ENCODE measurements at regions not wholly inside any gene's neighbourhood (a gene's known extent, or its start where the extent isn't known, plus 50 kb on each side); places are given as distances from the start of the nearest gene placed in this dataset.
"Not testable (repeated sequence)": the region's sequence is repeated elsewhere in the genome, so short reads cannot be mapped to it uniquely, and the experiment has no call there.

DNA sequence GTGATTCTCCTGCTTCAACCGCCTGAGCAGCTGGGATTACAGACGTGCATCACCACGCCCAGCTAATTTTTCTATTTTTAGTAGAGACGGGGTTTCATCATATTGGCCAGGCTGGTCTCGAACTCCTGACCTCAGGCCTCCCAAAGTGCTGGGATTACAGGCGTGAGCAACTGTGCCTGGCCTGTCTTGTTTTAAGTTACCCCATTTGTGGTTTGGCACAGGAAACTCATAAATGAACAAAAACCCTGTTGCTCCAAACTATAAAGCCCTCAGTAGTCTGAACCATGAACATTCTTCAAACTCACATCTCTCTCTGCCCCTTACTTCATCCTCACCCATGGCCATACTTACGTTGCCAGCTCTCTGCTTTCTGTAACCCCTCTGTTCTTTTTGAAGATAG lies 61.7 kb downstream of the RHOU start:
- not testable (repeated sequence) for DNase-seq

DNA sequence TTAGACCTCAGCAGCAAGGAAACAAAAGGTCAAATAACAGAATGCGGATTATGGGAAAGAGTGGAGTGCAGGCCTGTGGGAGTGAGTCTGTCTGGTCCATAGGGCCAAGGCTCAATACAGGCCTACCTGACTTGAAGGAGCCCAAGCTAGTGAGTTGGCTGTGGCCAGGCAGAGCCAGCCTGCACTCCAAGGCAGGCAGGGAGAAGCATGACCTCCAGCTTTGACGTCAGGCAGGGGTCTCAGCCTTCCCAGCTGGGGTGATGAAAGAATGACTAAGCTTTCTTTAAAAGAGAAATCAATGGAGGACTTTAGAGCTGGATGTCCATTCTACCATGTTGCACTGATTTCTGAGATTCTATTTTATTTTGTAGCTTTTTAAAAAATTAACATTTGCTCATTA lies 62.8 kb downstream of the RHOU start:
- DNase-seq = no peak

DNA sequence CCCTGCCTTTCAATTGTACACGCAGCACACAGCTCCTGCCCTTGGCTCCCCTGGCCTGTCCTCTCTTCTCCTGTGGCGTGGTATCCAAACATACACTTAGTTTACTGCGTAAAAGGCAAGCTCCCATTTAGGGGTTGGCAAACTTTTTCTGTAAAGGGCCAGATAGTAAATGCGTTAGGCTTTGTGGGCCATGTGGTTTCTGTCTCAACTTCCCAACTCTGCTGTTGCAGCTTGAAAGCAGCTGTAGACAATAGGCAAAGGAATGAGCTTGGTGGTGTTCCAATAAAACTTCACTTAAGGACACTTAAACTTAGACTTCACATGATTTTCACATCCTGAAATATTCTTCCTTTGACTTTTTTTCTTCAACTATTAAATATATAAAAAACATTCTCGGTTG lies 63.3 kb downstream of the RHOU start:
- DNase-seq = no peak

DNA sequence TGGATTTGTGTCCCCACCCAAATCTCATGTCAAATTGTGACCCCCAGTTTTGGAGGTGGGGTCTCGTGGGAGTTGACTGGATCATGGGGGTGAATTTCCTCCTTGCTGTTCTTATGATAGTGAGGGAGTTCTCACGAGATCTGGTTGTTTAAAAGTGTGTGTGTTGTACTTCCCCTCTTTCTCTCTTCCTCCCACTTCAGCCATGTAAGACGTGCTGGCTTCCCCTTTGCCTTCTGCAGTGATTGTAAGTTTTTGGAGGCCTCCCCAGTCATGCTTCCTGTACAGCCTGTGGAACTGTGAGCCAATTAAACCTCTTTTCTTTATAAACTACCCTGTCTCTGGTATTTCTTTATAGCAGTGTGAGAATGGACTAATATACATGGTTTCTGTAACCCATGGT lies 64.6 kb downstream of the RHOU start:
- DNase-seq = no peak

DNA sequence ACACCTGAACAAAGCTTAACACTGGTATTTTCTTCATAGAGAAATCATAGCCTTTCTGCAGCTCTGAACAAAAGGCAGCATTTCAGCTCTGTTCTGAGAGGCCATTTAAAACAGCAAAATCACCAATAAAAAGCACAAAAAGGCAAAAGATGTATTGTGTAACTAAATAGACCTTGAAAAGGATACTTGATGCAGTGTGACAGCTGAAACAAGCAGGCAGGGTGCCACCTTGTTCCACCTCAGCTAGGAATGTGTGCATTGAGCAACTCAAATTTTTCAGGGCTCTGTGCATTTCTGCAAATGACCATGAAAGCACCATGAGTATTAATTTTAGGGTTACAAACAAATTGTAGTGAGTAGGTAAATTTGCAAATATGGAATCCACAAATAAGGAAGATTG lies 65.8 kb downstream of the RHOU start:
- DNase-seq = no peak

DNA sequence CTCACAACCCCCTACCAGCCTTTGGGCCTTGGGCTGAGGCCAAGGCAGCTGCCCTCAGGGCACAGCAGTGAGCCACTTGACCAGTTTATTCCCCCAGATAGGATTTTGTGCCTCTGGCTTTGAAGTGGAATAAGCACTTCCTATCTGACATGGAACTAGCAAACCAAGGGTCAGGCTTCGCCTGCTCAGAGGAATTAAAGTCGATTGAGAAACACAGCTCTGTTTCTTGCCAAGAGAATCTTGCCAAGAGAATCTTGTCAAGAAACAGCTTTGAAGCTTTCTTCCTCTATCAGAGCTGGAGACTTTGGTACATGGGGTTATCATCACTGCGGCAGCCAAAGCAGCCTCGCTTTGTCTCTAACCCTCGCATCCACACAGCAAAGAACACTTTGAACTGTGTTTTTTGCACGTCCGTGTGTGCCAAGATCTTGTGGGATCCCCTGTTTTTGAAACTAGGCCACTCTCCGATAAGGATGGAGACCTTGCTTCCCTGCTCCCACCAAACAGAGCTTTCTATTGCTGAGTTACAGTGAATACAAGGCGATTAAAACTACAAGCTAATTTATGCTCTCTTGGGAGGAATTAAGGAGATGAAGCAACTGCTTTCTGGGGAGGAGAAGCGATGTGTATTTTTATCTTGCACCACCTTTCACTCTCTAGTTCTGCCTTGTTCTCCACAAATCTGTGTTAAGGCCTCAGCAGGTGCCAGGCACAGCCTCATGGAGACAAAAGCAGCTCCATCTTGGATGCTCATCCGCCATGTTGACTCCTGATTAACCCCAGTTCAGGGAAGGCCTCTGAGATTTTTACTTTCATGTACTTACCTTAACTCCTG lies 67.3 kb downstream of the RHOU start:
- no peak for DNase-seq

DNA sequence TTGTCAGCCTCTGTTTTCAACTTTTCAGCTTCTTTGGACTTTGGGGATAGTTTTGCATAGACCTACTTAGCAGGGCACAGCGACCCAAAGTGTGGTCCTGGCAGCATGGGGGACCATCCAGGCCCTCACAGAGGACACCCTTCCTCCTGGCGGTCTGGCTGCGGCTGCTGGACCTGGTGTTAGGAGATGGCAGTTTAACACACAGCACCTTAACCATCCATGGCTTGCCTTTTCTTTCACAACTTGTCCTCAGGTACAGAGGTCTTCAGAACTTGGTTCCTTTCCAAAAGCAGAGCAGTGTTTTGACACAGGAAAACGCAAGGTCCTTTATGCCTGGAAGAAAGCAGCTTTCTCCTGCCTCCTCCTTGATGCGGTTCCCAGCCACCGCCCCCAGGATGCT lies 68.1 kb downstream of the RHOU start:
- no peak for DNase-seq

DNA sequence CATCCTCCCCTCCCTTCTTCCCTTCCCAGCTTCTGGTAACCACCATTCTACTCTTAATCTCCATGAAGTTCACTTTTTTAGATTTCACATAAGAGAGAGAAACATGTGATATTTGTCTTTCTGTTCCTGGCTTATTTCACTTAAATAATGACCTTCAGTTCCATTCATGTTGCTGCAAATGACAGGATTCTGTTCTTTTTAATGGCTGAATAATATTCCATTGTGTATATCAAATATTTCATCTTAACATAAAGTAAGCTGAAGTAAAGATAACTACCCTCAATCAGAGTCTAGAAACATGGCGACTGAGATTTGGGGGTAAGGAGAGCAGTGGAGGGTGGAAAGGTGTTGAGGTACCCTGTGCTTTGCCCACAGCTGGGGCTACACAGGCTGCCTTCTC lies 68.9 kb downstream of the RHOU start:
- DNase-seq = no peak

DNA sequence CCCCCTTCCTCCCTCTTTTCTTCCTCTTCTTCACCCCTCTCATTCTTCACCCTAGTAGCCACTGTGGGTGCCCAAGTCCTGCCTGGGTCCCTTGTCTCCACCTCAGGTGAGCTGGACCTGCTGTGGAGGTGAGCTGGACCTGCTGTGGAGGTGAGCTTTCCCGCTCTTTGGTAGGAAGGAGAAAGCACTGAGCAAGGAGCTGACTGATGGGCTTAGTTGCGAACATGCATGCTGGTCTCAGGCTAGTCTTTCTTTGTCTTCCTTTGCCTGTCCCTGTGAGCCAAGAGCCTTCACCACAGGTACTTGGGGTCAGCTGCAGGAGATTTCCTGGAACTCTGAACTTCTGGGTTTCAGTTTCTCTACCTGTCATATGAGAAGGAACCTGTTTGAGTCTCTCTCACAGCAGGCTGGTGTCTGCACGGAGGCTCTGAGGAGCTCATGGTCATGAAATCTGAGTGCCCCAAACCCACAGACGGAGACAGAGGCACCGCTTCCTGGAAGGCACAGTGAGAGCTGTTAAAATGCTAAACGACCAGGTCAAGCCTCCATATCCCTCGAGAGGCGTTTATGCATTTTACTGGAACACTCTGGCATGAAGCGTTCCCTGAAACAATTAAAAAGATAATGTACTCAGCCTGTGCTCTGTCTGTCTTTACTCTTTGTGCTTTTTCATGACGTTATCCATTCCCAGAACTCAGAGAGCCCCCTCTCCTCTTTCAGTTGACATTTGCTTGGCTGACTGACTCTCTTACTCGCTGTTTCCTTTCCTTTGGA lies 69.5 kb downstream of the RHOU start:
- DNase-seq = no peak

DNA sequence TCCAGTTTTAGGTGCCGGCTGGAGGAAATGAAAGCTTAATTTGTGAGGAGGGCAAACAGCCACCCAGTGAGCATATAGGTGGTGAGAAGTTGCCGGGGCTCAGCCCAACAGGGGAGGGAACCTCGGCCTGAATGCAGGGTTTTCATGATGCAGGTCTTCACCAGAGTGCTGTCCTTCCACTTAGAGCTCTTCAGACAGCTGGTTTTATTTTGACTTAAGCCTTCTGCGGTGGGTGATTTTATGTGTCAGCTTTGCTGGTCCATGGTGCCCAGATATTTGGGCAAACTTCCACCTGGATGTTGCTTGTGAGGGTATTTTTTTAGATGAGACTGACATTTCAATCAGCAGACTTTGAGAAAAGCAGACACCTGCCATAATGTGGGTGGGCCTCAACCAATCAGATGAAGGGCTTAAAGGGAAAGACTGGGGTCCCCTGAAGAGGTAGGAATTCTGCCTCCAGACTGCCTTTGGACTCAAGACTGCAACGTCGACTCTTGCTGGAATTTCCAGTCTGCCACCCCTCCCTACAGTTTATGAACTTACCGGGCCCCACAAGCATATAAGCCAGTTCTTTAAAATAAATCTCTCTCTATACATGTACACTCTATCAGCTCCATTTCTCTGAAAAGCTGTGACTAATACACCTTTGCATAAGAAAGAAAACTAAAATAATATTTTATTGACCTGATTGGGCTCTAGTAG lies 72.8 kb downstream of the RHOU start:
- no peak for DNase-seq

DNA sequence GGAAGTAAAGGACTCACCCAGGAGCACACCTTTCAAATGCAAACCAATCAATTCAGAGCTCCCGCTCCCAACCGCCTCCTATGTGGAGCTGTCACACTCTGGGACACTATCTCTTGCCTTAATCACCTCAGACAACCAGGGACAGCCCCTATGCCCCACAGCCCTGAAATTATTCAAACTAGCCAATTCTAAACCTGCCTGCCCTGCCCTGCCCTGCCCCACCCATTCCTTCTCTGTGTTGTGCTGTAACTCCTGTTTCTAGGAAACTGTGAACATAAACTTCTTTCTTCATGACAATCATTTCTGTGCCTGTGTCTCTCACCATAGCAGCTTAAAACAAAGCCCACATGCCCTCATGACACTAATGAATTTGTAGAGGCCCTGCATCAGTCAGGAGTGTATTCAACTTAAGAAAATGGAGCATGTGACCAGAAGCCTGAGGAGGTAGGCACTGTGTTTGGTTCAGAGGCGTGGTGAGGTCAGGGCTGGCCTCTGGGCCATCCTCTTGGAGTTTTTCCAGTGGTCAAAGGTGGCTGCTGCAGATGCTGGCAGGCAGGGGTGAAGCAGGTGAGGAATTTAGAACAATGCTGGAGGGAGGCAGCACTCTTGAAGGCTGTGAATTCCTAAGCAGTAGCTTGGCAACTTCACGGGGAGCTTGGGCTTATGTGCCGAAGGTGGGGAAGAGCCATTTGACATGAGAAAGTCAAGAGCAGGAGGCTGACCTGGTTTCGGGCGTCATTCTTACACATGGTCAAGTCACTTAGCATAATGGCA lies 74.5 kb downstream of the RHOU start:
- DNase-seq = no peak

DNA sequence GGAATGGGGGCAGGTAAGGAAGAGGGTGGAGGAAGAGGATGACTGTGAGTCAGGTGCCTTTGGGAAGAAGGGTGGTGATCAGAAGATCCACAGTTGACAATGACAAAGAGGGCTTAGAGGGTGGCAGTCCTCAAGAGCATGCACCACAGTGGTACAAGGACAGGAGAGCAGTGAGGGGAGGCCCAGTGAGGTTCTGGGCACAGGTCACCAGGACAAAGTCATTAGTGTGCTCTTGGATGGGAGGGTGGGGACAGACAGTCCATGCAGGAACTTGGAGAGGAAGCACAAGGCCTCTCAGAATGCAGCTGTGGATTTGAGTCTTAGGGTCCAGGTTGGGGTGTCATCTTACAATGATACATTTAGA lies 75.1 kb downstream of the RHOU start:
- DNase-seq = no peak

DNA sequence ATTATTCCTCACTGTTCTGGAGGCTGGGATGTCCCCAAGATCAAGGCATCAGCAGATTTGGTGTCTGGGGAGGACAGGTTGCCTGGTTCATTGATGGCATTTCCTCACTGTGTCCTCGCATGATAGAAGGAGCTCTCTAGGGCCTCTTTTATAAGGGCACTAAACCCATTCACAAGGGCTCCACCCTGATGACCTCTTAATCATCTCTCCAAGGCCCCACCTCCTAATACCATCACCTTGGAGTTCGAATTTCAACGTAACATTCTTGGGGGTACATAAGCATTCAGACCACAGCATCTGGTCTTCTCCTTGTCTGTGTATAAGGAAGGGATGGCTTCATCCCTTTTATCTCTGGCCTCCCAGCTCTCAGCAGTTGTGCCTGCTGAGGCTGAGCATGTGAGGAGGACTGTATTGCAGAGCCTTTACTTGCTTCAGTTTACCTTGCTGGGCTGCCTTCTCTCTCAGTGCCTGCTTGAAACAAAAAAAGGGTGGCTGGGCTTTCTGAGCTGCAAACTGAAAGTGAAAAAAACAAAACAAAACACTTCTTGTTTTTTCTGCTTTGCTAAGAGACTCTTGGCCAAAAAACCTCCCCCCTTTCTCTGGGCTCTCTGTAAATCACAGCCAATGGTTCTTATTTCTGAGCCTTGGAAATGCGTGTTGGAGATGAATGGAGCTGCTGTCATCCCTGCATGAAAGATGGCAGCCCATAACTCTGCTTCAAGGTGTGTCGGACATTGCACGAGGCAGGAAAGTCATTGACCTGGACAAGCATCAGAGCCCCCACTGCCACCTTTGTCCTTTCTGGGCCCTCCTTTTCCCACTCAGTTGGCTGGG lies 75.8 kb downstream of the RHOU start:
- no peak for DNase-seq

DNA sequence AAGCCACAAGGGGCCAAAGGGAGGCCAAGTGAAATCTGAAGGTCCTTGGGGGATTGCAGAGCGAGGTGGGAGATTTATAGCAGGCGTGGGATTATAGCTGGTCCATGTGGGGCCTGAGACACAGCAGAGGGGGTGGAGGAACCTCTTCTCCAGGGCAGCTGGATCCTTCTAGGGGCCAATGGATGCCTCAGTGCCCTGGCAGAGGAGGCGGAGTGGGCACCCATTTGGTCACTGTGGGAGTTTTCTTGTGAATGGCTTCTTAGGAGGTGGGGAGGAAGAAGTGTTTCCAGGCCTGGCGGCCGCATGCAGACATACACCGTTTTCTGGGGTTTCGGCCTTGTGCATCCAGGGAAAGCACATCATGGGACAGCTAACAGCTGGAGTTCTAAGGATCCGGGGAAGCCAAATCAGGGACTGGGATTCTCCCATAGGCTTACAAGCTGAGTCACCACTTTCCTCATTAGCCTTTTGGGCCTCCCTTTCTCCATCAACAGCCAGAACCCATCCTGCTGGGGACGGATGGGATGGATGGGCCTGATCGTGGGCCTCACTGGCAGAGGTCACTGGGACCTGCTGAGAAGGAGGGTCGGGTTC lies 76.5 kb downstream of the RHOU start:
- DNase-seq = no peak

DNA sequence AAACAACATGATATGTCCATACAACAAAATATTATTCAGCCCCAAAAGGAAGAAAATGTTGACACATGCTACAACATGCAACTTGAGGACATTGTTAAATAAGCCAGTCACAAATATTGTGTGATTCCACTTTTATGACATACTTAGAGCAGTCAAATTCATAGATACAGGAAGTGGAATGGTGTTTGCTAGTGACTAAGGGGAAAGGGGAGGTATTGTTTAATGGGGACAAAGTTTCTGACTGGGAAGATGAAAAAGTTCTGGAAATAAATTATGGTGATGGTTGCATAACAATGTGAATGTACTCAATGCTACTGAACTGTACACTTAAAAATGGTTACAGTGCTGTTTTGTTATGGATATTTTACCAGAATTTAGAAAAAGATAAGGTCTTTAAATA lies 77.7 kb downstream of the RHOU start:
- DNase-seq = no peak

DNA sequence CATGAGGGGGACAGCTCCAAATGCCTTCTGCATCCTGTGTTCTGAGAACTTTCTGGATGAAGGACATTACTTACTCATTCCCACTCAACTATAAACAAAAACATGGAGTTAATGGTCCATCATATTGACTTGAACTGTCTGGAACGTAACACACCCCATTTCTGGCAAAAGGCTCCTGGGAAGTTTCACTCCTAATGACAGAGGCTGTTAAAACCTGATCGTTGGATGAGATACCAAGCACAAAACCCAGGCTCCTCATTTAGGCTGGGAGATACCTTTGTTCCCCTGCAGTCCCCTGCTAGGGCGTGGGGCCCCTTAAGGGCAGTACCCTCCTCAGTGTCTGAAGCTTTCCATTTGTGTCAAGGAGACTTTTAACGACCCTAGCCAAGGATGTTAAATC lies 78.9 kb downstream of the RHOU start:
- no peak for DNase-seq

DNA sequence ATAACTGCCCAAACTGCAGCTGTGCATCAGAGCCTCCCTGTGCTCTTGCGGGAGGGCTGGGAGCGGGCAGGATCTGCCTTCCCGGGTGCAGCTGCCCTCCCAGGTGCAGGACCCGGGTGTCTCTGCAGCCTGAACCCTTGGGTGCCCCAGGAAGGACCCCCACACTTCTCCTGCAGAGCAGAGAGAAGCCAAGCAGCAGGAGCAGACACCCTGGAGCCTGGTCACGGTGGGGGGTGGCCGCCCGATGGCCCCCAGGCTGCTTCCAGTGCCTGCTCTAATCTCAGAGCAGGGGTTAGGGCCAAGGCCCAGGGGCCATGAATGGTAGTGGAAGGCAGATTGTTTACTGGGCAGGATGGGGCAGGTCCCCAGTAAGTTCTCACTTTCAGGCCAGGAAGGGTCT lies 83.0 kb downstream of the RHOU start:
- DNase-seq = no peak

DNA sequence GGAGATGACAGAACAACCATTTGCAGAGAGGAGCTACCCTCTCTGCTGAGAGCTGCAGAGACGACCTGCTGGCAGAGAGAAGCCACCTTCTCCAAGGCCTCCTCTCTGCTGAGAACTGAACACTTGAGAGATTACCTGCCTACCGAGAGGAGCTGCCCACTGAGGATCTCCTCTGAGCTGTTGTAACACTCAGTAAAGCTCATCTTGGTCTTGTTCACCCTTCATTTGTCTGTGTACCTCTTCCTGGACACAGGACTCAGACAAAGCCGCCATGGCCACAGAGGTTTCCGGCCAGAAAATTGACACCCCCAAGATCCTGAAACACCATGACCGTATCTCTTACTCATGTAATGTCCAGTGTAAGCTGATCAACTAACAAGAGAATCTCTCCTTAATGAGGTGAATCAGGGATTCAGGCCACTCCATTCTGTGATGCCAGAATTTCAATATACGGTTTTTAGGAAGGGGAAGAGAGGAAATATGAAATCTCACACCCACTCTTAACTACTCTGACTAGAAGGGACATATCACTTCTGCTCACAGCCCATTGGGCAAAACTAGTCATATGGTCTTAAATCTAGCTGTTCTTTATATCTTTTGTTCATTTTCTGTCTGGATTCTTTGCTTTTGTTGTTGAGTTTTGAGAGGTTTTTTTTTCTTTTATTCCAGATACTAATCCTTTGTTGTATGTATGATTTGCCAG lies 83.8 kb downstream of the RHOU start:
- DNase-seq = no peak

DNA sequence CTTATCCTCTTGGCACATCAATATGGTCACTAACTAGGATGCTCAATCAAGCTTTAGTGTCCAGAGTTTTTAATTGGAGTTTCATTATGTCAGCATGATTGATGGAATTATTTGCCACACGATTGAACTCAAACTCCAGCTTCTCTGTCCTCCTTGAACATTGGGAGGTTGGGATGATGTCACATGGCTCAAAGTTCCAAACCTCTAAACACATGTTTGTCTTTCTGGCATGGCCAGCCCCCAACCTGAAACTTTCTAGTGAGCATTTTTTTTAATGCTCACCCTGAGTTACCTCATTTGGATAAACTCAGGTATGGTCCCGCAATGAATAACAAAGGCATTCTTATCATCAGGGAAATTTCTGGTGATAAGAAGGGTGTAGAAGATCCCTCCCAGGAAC lies 86.0 kb downstream of the RHOU start:
- DNase-seq = no peak

DNA sequence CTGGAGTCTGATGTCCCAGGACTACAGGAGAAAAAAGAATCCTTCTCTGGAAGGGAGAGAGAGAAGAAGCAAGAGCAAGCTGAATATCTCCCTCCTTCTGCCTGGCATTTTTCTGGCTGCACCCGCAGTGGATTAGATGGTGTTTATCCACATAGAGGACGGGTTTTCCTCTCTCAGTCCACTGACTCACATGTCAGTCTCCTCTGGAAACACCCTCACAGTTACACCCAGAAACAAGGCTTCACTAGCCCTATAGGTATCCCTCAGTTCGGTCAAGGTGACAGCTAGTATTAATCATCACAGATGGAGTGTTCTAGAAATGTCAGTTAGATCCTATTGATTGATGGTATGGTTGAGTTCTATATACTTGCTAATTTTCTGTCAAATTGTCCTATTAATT lies 87.9 kb downstream of the RHOU start:
- no peak for DNase-seq

DNA sequence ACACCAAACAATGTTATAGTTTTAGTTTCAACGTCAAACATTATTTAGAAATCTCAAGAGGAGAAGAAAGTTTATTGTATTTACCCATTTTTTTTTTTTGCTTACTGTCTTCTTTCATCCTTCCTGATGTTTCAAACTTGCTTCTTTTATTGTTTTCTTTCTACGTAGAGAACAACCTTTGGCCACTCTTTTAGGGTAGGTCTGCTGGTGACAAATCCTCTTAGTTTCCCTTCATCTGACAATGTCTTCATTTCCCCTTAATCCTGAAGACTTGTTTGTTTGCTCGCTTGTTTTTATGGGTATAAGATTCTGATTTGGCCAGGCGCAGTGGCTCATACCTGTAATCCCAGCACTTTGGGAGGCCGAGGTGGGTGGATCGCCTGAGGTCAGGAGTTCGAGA lies 89.1 kb downstream of the RHOU start:
- no peak for DNase-seq

Measured in NCI-H446 (cell line).